ENCODE measurements at regions not wholly inside any gene's neighbourhood (a gene's known extent, or its start where the extent isn't known, plus 50 kb on each side); places are given as distances from the start of the nearest gene placed in this dataset.

DNA sequence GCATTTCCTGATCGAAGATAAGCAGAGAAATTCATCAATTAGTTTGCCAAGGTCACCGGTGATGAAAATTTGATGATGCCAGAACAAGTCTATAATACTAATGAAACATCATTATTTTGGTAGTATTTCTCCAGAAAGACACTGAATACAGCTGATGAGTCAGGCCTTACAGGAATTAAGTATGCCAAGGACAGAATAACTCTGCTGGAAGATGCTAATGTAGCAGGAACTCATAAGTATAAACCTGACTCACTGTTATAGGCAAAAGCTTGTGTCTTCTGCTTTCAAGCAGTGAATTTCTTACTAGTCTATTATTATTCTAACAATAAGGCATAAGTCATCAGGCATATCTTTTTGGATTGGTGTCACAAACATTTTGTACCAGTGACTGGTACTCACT is 1825.1 kb upstream of the IGFBP7 start:
- TF ChIP-seq EP300 (IDR thresholded peaks at IDR 0.05) (no peak), POLR2AphosphoS5 (IDR thresholded peaks at IDR 0.05) (no peak), POLR2A (IDR thresholded peaks at IDR 0.05) (no peak)
- TF ChIP-seq, protein P1, sequence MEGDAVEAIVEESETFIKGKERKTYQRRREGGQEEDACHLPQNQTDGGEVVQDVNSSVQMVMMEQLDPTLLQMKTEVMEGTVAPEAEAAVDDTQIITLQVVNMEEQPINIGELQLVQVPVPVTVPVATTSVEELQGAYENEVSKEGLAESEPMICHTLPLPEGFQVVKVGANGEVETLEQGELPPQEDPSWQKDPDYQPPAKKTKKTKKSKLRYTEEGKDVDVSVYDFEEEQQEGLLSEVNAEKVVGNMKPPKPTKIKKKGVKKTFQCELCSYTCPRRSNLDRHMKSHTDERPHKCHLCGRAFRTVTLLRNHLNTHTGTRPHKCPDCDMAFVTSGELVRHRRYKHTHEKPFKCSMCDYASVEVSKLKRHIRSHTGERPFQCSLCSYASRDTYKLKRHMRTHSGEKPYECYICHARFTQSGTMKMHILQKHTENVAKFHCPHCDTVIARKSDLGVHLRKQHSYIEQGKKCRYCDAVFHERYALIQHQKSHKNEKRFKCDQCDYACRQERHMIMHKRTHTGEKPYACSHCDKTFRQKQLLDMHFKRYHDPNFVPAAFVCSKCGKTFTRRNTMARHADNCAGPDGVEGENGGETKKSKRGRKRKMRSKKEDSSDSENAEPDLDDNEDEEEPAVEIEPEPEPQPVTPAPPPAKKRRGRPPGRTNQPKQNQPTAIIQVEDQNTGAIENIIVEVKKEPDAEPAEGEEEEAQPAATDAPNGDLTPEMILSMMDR (IDR thresholded peaks at IDR 0.05), result no peak
